A549 (cell line): ENCODE measurements at regions not wholly inside any gene's neighbourhood (a gene's known extent, or its start where the extent isn't known, plus 50 kb on each side); places are given as distances from the start of the nearest gene placed in this dataset.

Experiments used
- ATAC-seq, 2 experiments: fragments of 200-7000 bp in 1 of 2; fragments of >200 bp in 1 of 2; cut with Nextera tagmentation in 1 of 2; cut with Tn5 transposase in 1 of 2; 3 replicates each; pipeline versions ENCODE4 v1.8.0 to v1.9.1; 2018 to 2020; ENCODE audit warnings: mild to moderate bottlenecking in 1 of 2, moderate library complexity in 1 of 2
- CTCF ChIA-PET: fragments of 300-600 bp; sonication (Branson Sonifier 250); formaldehyde crosslinking; extraction: SDS; loops from one replicate; lab custom pipeline; 2021; ENCODE audit warnings: antibody characterized with exemption, inconsistent platforms; lab: Yijun Ruan, JAX
- POLR2A ChIA-PET: fragments of 350-600 bp; formaldehyde crosslinking; extraction: SDS; loops from one replicate; lab custom pipeline; 2021; ENCODE audit warnings: antibody characterized with exemption, inconsistent platforms; lab: Yijun Ruan, JAX
- DNase-seq, 2 experiments: peaks; one replicate each; pipeline versions ENCODE4 v3.0.0 to v3.0.0-alpha.2; 2011 to 2016; ENCODE audit warnings: low read depth in 1 of 2, low spot score in 1 of 2
- FAIRE-seq: peaks from 2 replicates; lab custom pipeline; 2011; peaks lifted over from hg19 to GRCh38; lab: Jason Lieb, UNC
- H3K27ac ChIP-seq, 2 experiments: fragments of >200 bp; sonication (Bioruptor Twin); formaldehyde crosslinking; 3 replicates each; pipeline ENCODE4 v1.5.1; 2016 to 2017
- H3K4me1 ChIP-seq: fragments of >200 bp; sonication (Bioruptor Twin); formaldehyde crosslinking; 3 replicates; pipeline ENCODE4 v1.6.1; 2016
- H3K4me2 ChIP-seq: fragments of >200 bp; sonication (Bioruptor Twin); formaldehyde crosslinking; 3 replicates; pipeline ENCODE4 v1.6.1; 2016
- H3K4me3 ChIP-seq: fragments of >200 bp; sonication (Bioruptor Twin); formaldehyde crosslinking; 3 replicates; pipeline ENCODE4 v1.5.1; 2016
- H3K9me3 ChIP-seq: fragments of >200 bp; sonication (Bioruptor Twin); formaldehyde crosslinking; 3 replicates; pipeline ENCODE4 v1.6.1; 2016
- BHLHE40 ChIP-seq: IDR thresholded peaks from 2 replicates; pipeline ENCODE4 v1.6.1; 2012; ENCODE audit warnings: low read depth, low read length, inconsistent platforms
- CBX2 ChIP-seq: fragments of 200-600 bp; sonication (generic); IDR thresholded peaks from 2 replicates; pipeline ENCODE4 v1.6.1; 2016; ENCODE audit warnings: low read depth, mild to moderate bottlenecking, borderline replicate concordance
- CBX8 ChIP-seq: fragments of 200-600 bp; sonication (generic); IDR thresholded peaks from 2 replicates; pipeline ENCODE4 v1.6.1; 2016
- CEBPB ChIP-seq, 2 experiments: fragments of >200 bp in 1 of 2; sonication (Bioruptor Twin) in 1 of 2; formaldehyde crosslinking in 1 of 2; IDR thresholded peaks; 2 replicates each; pipeline ENCODE4 v1.6.1; 2012 to 2016
- EP300 ChIP-seq, 2 experiments: fragments of >200 bp; sonication (Bioruptor Twin); formaldehyde crosslinking; IDR thresholded peaks; 2 replicates in 1 of 2; 3 replicates in 1 of 2; pipeline ENCODE4 v1.6.1; 2016 to 2017
- FOSB ChIP-seq: fragments of 250-450 bp; sonication (Bioruptor Pico); IDR thresholded peaks from 2 replicates; pipeline ENCODE4 v1.5.0; 2020; ENCODE audit warnings: mild to moderate bottlenecking, moderate library complexity
- GATA3 ChIP-seq: IDR thresholded peaks from 2 replicates; pipeline ENCODE4 v1.6.1; 2012; ENCODE audit warnings: borderline replicate concordance
- HDAC2 ChIP-seq: fragments of 200-600 bp; sonication (generic); IDR thresholded peaks from 2 replicates; pipeline ENCODE4 v1.6.1; 2016
- HEYL ChIP-seq: fragments of 250-450 bp; sonication (Bioruptor Pico); IDR thresholded peaks from 2 replicates; pipeline ENCODE4 v1.8.0; 2021; ENCODE audit warnings: mild to moderate bottlenecking, moderate library complexity
- KDM5A ChIP-seq: fragments of 200-600 bp; sonication (generic); IDR thresholded peaks from 2 replicates; pipeline ENCODE4 v1.6.1; 2016; ENCODE audit warnings: antibody characterized with exemption, mild to moderate bottlenecking
- MYC ChIP-seq: IDR thresholded peaks from 2 replicates; pipeline ENCODE4 v1.6.1; 2012; ENCODE audit warnings: mild to moderate bottlenecking, inconsistent platforms, low read length, improper control_type of control experiment, borderline replicate concordance
- NFE2L2 ChIP-seq: fragments of 150-350 bp; conservative IDR thresholded peaks from 2 replicates; pipeline ENCODE4 v1.6.1; 2014; ENCODE audit warnings: low read length
- NR3C1 ChIP-seq: fragments of >200 bp; sonication (Bioruptor Twin); formaldehyde crosslinking; IDR thresholded peaks from 3 replicates; pipeline ENCODE4 v1.6.1; 2017
- PHF8 ChIP-seq: fragments of 200-600 bp; sonication (generic); IDR thresholded peaks from 2 replicates; pipeline ENCODE4 v1.6.1; 2016; ENCODE audit warnings: low read depth, mild to moderate bottlenecking, antibody characterized with exemption, moderate library complexity, borderline replicate concordance
- POLR2A ChIP-seq: IDR thresholded peaks from 2 replicates; pipeline ENCODE4 v1.6.1; 2012; ENCODE audit warnings: mild to moderate bottlenecking, low read length
- POLR2AphosphoS2 ChIP-seq: conservative IDR thresholded peaks from 2 replicates; pipeline ENCODE4 v1.6.1; 2012; ENCODE audit warnings: low read length, improper control_type of control experiment, inconsistent platforms
- RFX5 ChIP-seq: fragments of 450-650 bp; IDR thresholded peaks from 2 replicates; pipeline ENCODE4 v1.7.1; 2014; ENCODE audit warnings: antibody characterized with exemption, mild to moderate bottlenecking, moderate library complexity
- SMC3 ChIP-seq: fragments of >200 bp; sonication (Bioruptor Twin); formaldehyde crosslinking; IDR thresholded peaks from 3 replicates; pipeline ENCODE4 v1.6.1; 2018; ENCODE audit warnings: inconsistent platforms
- TP53 ChIP-seq: fragments of 250-450 bp; sonication (Bioruptor Pico); IDR thresholded peaks from 2 replicates; pipeline ENCODE4 v1.5.0; 2021; ENCODE audit warnings: mild to moderate bottlenecking, moderate library complexity
- ZFP36 ChIP-seq: fragments of 450-650 bp; IDR thresholded peaks from 2 replicates; pipeline ENCODE4 v1.6.1; 2014; ENCODE audit warnings: borderline replicate concordance; ENCODE audit not compliant: partially characterized antibody
- ZNF302 ChIP-seq: fragments of 250-450 bp; sonication (Bioruptor Pico); IDR thresholded peaks from 2 replicates; pipeline ENCODE4 v1.9.0; 2021; ENCODE audit warnings: inconsistent platforms, mild to moderate bottlenecking, moderate library complexity
- WGBS: methylation state at CpG from one replicate; pipeline ENCODE4 v1.1.6; 2017; ENCODE audit errors: missing lambda C conversion rate; 5-methylcytosine and 5-hydroxymethylcytosine counted together
- TF ChIP-seq, protein P1 (sequence below): fragments of 250-450 bp; sonication (Bioruptor Pico); IDR thresholded peaks from 2 replicates; pipeline ENCODE4 v1.5.0; 2021; ENCODE audit warnings: mild to moderate bottlenecking, moderate library complexity, borderline replicate concordance
- TF ChIP-seq, protein P2 (sequence below): fragments of 150-350 bp; IDR thresholded peaks from 2 replicates; pipeline ENCODE4 v1.6.1; 2014; ENCODE audit warnings: low read depth, mild to moderate bottlenecking, low read length
- TF ChIP-seq, protein P3 (sequence below): IDR thresholded peaks from 2 replicates; pipeline ENCODE4 v1.6.1; 2012; ENCODE audit warnings: low read depth, borderline replicate concordance
- TF ChIP-seq, protein P4 (sequence below): fragments of >200 bp; sonication (Bioruptor Twin); formaldehyde crosslinking; IDR thresholded peaks from 3 replicates; pipeline ENCODE4 v1.6.1; 2016
- TF ChIP-seq, protein P5 (sequence below): fragments of >200 bp; sonication (Bioruptor Twin); formaldehyde crosslinking; IDR thresholded peaks from 3 replicates; pipeline ENCODE4 v1.5.1; 2016
- TF ChIP-seq, protein P6 (sequence below): IDR thresholded peaks from 2 replicates; pipeline ENCODE4 v1.6.1; 2012

DNA sequence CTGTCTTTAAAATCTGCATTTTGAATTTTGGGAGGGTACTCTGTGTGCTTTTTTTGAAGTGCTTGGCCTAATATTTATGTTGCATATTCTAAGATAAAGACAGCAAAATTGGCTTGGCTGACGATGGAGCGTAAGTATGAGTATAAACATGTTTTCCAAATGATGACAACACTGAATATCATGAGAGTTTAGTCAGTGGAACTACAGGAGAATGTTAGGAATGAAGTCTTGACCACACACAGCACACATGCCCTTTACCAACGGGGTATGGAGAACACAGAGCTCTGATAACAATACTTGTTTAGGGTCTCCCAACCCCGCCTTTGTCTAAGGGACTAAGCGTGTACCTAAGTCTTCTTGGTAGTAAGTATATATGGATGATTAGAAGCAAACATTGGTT, 253.9 kb upstream of the FZD8 start:
- FAIRE-seq = no peak
- TF ChIP-seq, protein P1, sequence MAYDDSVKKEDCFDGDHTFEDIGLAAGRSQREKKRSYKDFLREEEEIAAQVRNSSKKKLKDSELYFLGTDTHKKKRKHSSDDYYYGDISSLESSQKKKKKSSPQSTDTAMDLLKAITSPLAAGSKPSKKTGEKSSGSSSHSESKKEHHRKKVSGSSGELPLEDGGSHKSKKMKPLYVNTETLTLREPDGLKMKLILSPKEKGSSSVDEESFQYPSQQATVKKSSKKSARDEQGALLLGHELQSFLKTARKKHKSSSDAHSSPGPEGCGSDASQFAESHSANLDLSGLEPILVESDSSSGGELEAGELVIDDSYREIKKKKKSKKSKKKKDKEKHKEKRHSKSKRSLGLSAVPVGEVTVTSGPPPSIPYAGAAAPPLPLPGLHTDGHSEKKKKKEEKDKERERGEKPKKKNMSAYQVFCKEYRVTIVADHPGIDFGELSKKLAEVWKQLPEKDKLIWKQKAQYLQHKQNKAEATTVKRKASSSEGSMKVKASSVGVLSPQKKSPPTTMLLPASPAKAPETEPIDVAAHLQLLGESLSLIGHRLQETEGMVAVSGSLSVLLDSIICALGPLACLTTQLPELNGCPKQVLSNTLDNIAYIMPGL = no peak
- no peak for TF ChIP-seq PHF8
- TF ChIP-seq MYC = no peak
- TF ChIP-seq KDM5A = no peak
- TF ChIP-seq CBX8 = no peak
- no peak for TF ChIP-seq NFE2L2
- TF ChIP-seq POLR2A = no peak
- TF ChIP-seq, protein P2, sequence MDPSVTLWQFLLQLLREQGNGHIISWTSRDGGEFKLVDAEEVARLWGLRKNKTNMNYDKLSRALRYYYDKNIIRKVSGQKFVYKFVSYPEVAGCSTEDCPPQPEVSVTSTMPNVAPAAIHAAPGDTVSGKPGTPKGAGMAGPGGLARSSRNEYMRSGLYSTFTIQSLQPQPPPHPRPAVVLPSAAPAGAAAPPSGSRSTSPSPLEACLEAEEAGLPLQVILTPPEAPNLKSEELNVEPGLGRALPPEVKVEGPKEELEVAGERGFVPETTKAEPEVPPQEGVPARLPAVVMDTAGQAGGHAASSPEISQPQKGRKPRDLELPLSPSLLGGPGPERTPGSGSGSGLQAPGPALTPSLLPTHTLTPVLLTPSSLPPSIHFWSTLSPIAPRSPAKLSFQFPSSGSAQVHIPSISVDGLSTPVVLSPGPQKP = no peak
- TF ChIP-seq, protein P3, sequence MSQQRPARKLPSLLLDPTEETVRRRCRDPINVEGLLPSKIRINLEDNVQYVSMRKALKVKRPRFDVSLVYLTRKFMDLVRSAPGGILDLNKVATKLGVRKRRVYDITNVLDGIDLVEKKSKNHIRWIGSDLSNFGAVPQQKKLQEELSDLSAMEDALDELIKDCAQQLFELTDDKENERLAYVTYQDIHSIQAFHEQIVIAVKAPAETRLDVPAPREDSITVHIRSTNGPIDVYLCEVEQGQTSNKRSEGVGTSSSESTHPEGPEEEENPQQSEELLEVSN = no peak
- no peak for TF ChIP-seq ZFP36
- no peak for TF ChIP-seq HEYL (CRISPR knock-in tag)
- TF ChIP-seq, protein P4, sequence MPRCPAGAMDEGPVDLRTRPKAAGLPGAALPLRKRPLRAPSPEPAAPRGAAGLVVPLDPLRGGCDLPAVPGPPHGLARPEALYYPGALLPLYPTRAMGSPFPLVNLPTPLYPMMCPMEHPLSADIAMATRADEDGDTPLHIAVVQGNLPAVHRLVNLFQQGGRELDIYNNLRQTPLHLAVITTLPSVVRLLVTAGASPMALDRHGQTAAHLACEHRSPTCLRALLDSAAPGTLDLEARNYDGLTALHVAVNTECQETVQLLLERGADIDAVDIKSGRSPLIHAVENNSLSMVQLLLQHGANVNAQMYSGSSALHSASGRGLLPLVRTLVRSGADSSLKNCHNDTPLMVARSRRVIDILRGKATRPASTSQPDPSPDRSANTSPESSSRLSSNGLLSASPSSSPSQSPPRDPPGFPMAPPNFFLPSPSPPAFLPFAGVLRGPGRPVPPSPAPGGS = no peak
- CTCF ChIA-PET = no interaction called here
- H3K4me1 ChIP-seq = 0 out of 3 replicates have a peak, but pooled peaks cover 2% of the 10 kb centered on the region
- no peak for ATAC-seq
- no peak overlapping the region for H3K4me3 ChIP-seq
- POLR2A ChIA-PET = no interaction called here
- no peak overlapping the region for H3K4me2 ChIP-seq
- no peak overlapping the region for H3K27ac ChIP-seq
- H3K9me3 ChIP-seq = peaks cover 9% of the 10 kb centered on the region; the same call in 1 of the 3 replicates
- DNase-seq = no peak
- 46% methylated on average over 5 of the region's 5 CpGs for WGBS

DNA sequence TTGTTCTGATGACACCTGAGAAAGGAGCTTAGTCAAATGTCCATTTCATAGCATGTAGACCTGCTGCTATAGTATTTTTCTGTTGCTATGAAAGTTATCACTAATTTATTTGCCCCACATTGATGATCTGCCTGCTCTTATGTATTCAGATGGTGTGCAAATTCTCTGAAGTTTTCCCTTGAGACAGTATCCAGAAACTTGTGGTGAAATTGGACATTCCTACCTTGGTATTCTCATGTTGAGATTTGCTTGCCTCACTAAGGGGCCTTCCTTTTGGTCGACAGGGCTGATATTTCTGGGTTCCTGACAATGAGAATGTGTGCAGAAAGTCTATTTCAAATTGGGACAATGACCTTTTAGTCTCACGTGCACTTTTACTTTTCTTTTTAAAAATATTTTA, 253.2 kb upstream of the FZD8 start:
- DNase-seq (no peak), FAIRE-seq (no peak), ATAC-seq (no peak)
- Histone ChIP-seq H3K4me2 (no peak overlapping the region), H3K4me3 (no peak overlapping the region), H3K27ac (no peak overlapping the region), H3K4me1 (0 out of 3 replicates have a peak, but pooled peaks cover 5% of the 10 kb centered on the region), H3K9me3 (peaks cover 9% of the 10 kb centered on the region; the same call in 1 of the 3 replicates)
- CTCF ChIA-PET = no interaction called here
- no peak for TF ChIP-seq ZNF302 (CRISPR knock-in tag)
- TF ChIP-seq, protein P5, sequence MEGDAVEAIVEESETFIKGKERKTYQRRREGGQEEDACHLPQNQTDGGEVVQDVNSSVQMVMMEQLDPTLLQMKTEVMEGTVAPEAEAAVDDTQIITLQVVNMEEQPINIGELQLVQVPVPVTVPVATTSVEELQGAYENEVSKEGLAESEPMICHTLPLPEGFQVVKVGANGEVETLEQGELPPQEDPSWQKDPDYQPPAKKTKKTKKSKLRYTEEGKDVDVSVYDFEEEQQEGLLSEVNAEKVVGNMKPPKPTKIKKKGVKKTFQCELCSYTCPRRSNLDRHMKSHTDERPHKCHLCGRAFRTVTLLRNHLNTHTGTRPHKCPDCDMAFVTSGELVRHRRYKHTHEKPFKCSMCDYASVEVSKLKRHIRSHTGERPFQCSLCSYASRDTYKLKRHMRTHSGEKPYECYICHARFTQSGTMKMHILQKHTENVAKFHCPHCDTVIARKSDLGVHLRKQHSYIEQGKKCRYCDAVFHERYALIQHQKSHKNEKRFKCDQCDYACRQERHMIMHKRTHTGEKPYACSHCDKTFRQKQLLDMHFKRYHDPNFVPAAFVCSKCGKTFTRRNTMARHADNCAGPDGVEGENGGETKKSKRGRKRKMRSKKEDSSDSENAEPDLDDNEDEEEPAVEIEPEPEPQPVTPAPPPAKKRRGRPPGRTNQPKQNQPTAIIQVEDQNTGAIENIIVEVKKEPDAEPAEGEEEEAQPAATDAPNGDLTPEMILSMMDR = no peak
- POLR2A ChIA-PET = no interaction called here
- WGBS = 33% methylated on average over 2 of the region's 2 CpGs

DNA sequence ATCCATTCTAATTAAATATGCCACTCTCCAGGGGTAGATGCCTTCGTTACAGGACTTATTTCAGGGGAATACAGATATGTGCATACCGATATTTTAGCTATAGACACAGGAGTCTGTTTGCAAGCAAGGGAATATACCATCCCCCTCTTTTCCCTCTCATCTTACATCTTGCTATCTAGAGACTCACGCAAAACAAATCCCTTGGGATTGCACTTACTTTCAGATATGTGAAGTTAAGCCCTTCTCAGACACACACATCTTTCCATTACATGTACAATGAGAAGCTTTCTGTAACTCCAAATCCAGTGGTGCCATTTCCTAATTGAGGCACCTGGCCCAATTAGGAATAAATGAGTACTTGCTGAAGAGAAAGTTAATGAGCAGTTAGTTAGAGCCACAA, 250.4 kb upstream of the FZD8 start:
- Histone ChIP-seq H3K27ac (no peak overlapping the region), H3K9me3 (peaks cover 9% of the 10 kb centered on the region; the same call in 1 of the 3 replicates), H3K4me1 (0 out of 3 replicates have a peak, but pooled peaks cover 5% of the 10 kb centered on the region)
- DNase-seq = no peak
- ATAC-seq = no peak
- TF ChIP-seq NR3C1 (no peak), HEYL (CRISPR knock-in tag) (no peak), KDM5A (no peak), ZFP36 (no peak), RFX5 (no peak), ZNF302 (CRISPR knock-in tag) (no peak), CBX2 (no peak), NFE2L2 (no peak), POLR2AphosphoS2 (no peak), SMC3 (no peak), BHLHE40 (no peak), TP53 (no peak), GATA3 (no peak), CBX8 (no peak), CEBPB (IDR thresholded peaks at IDR 0.05) (no peak), FOSB (CRISPR knock-in tag) (no peak), EP300 (IDR thresholded peaks at IDR 0.05) (no peak), HDAC2 (no peak)
- TF ChIP-seq, protein P6, sequence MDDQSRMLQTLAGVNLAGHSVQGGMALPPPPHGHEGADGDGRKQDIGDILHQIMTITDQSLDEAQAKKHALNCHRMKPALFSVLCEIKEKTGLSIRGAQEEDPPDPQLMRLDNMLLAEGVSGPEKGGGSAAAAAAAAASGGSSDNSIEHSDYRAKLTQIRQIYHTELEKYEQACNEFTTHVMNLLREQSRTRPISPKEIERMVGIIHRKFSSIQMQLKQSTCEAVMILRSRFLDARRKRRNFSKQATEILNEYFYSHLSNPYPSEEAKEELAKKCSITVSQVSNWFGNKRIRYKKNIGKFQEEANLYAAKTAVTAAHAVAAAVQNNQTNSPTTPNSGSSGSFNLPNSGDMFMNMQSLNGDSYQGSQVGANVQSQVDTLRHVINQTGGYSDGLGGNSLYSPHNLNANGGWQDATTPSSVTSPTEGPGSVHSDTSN = no peak
- TF ChIP-seq, all 56 proteins: peak for 0
- POLR2A ChIA-PET = no interaction called here
- 63% methylated on average over 3 of the region's 3 CpGs for WGBS
- Histone ChIP-seq H3K4me2 (no peak overlapping the region), H3K4me3 (no peak overlapping the region)
- CTCF ChIA-PET = no interaction called here
- no peak for FAIRE-seq
